ENCODE measurements at regions not wholly inside any gene's neighbourhood (a gene's known extent, or its start where the extent isn't known, plus 50 kb on each side); places are given as distances from the start of the nearest gene placed in this dataset.

DNA sequence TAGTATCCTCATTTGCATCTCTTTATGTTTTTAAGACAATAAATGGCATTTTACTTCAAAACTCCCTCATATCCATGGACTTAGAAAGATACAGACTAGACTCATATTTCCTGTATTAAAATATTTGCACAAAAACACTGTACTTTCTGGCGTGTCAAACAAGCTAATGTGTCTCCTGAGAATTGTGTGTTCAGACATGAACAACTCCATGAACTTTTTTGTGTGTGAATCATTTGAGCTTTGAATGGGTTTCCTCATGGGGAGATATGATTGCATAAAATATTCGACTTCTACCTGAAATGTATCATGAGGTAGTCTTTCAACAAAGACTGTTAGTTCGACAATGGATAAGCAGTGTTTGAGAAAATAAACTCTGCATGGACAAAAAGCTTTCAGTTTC is 58.8 kb downstream of the TMEM30B start:
- TF ChIP-seq, protein P1, sequence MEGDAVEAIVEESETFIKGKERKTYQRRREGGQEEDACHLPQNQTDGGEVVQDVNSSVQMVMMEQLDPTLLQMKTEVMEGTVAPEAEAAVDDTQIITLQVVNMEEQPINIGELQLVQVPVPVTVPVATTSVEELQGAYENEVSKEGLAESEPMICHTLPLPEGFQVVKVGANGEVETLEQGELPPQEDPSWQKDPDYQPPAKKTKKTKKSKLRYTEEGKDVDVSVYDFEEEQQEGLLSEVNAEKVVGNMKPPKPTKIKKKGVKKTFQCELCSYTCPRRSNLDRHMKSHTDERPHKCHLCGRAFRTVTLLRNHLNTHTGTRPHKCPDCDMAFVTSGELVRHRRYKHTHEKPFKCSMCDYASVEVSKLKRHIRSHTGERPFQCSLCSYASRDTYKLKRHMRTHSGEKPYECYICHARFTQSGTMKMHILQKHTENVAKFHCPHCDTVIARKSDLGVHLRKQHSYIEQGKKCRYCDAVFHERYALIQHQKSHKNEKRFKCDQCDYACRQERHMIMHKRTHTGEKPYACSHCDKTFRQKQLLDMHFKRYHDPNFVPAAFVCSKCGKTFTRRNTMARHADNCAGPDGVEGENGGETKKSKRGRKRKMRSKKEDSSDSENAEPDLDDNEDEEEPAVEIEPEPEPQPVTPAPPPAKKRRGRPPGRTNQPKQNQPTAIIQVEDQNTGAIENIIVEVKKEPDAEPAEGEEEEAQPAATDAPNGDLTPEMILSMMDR (IDR thresholded peaks at IDR 0.05) = no peak
- TF ChIP-seq POLR2A (IDR thresholded peaks at IDR 0.05) (no peak), EP300 (IDR thresholded peaks at IDR 0.05; ENCODE audit: low read depth) (no peak)
